ENCODE measurements at regions not wholly inside any gene's neighbourhood (a gene's known extent, or its start where the extent isn't known, plus 50 kb on each side); places are given as distances from the start of the nearest gene placed in this dataset.

DNA sequence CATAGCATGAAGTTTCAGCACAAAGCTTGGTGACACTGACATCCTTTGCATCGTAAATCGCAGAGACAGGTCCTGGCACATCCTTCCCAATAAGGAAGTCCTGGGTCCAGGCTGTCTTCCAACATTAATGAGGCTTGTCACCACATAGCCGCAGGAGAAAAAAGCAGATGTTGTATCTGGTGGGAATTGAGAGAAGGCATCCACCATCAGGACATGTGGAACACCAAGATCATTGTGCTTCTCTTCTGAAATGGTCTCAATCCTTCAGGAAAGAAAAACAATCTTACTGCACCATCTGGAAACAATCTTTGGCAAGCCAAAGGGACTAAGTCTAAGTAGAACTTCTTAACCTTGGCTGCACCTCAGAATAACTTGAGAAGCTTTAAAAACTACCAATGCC is 119.0 kb upstream of the ARHGAP28 start:
- Histone ChIP-seq H3K79me2 (ENCODE audit: insufficient read depth, low read length) (no peaks in the 10 kb centered on the region), H3K27ac (ENCODE audit: low read depth, low read length) (no peak overlapping the region), H3K36me3 (ENCODE audit: insufficient read depth, low read length) (no peaks in the 10 kb centered on the region), H3K4me3 (ENCODE audit: insufficient read depth, low read depth, low read length) (no peak overlapping the region), H3K4me1 (ENCODE audit: insufficient read depth, low read length) (no peaks in the 10 kb centered on the region), H3K27me3 (ENCODE audit: insufficient read depth, low read length) (no peaks in the 10 kb centered on the region), H4K20me1 (ENCODE audit: insufficient read depth, low read length) (no peaks in the 10 kb centered on the region), H3K9me3 (ENCODE audit: insufficient read depth, low read depth, low read length) (peaks cover 7% of the 10 kb centered on the region), H2AFZ (ENCODE audit: low read depth, low read length) (no peak overlapping the region), H3K4me2 (ENCODE audit: low read length) (no peak overlapping the region), H3K9ac (ENCODE audit: low read length) (no peak overlapping the region)
- TF ChIP-seq EZH2 (IDR thresholded peaks at IDR 0.05; ENCODE audit: insufficient read depth, low read length), result no peak
- TF ChIP-seq, protein P1, sequence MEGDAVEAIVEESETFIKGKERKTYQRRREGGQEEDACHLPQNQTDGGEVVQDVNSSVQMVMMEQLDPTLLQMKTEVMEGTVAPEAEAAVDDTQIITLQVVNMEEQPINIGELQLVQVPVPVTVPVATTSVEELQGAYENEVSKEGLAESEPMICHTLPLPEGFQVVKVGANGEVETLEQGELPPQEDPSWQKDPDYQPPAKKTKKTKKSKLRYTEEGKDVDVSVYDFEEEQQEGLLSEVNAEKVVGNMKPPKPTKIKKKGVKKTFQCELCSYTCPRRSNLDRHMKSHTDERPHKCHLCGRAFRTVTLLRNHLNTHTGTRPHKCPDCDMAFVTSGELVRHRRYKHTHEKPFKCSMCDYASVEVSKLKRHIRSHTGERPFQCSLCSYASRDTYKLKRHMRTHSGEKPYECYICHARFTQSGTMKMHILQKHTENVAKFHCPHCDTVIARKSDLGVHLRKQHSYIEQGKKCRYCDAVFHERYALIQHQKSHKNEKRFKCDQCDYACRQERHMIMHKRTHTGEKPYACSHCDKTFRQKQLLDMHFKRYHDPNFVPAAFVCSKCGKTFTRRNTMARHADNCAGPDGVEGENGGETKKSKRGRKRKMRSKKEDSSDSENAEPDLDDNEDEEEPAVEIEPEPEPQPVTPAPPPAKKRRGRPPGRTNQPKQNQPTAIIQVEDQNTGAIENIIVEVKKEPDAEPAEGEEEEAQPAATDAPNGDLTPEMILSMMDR (IDR thresholded peaks at IDR 0.05; ENCODE audit: insufficient read depth, low read depth, low read length), result no peak
- Mint-ChIP-seq H3K9me3 (ENCODE audit: unreplicated experiment) (peaks cover 1% of the 10 kb centered on the region), H3K4me3 (ENCODE audit: unreplicated experiment) (no peak overlapping the region), H3K27ac (ENCODE audit: unreplicated experiment) (no peak overlapping the region), H3K4me1 (ENCODE audit: low read depth, unreplicated experiment) (no peaks in the 10 kb centered on the region), H3K36me3 (ENCODE audit: low read depth, unreplicated experiment) (peaks cover 1% of the 10 kb centered on the region), H3K27me3 (ENCODE audit: low read depth, unreplicated experiment) (peaks cover 5% of the 10 kb centered on the region)
- DNase-seq (ENCODE audit: low read depth), result no peak
- no peak for FAIRE-seq

DNA sequence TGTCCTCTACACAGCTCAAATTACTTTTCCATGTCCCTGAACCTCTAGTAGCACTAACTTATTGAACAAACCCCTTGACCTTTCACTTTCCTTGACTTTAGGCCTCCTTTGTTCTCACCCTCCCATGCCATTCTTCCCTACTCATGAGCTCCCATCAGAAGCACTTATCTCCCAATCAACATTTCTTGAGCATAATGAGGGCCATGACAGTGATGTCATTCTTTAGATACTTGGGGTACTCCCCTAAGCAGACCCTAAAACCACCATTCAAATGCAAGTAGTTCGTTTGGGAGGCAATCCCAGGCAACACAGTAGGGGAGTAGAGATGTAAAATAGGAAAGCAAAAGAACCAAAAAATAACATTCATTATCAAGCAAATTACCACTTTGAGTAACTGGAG is 115.9 kb upstream of the ARHGAP28 start:
- Mint-ChIP-seq H3K4me3 (ENCODE audit: unreplicated experiment) (no peak overlapping the region), H3K27ac (ENCODE audit: unreplicated experiment) (no peak overlapping the region), H3K36me3 (ENCODE audit: low read depth, unreplicated experiment) (no peaks in the 10 kb centered on the region), H3K9me3 (ENCODE audit: unreplicated experiment) (peaks cover 6% of the 10 kb centered on the region), H3K4me1 (ENCODE audit: low read depth, unreplicated experiment) (no peaks in the 10 kb centered on the region), H3K27me3 (ENCODE audit: low read depth, unreplicated experiment) (peaks cover 7% of the 10 kb centered on the region)
- Histone ChIP-seq H4K20me1 (ENCODE audit: insufficient read depth, low read length) (no peaks in the 10 kb centered on the region), H3K9me3 (ENCODE audit: insufficient read depth, low read depth, low read length) (peaks cover 7% of the 10 kb centered on the region), H3K4me1 (ENCODE audit: insufficient read depth, low read length) (no peaks in the 10 kb centered on the region), H3K4me3 (ENCODE audit: insufficient read depth, low read depth, low read length) (no peak overlapping the region), H3K27ac (ENCODE audit: low read depth, low read length) (no peak overlapping the region), H3K27me3 (ENCODE audit: insufficient read depth, low read length) (no peaks in the 10 kb centered on the region), H3K4me2 (ENCODE audit: low read length) (no peak overlapping the region), H3K9ac (ENCODE audit: low read length) (no peak overlapping the region), H2AFZ (ENCODE audit: low read depth, low read length) (no peak overlapping the region), H3K36me3 (ENCODE audit: insufficient read depth, low read length) (no peaks in the 10 kb centered on the region), H3K79me2 (ENCODE audit: insufficient read depth, low read length) (no peaks in the 10 kb centered on the region)
- TF ChIP-seq, protein P1 (IDR thresholded peaks at IDR 0.05; ENCODE audit: insufficient read depth, low read depth, low read length), result no peak
- TF ChIP-seq EZH2 (IDR thresholded peaks at IDR 0.05; ENCODE audit: insufficient read depth, low read length), result no peak
- DNase-seq (ENCODE audit: low read depth) (no peak), FAIRE-seq (no peak)

GRCh38 chr18:6614952-6615351 is 114.6 kb upstream of the ARHGAP28 start:
- Mint-ChIP-seq H3K36me3 (ENCODE audit: low read depth, unreplicated experiment) (no peaks in the 10 kb centered on the region), H3K4me3 (ENCODE audit: unreplicated experiment) (no peak overlapping the region), H3K4me1 (ENCODE audit: low read depth, unreplicated experiment) (no peaks in the 10 kb centered on the region), H3K9me3 (ENCODE audit: unreplicated experiment) (peaks cover 6% of the 10 kb centered on the region), H3K27me3 (ENCODE audit: low read depth, unreplicated experiment) (peaks cover 7% of the 10 kb centered on the region), H3K27ac (ENCODE audit: unreplicated experiment) (no peak overlapping the region)
- no peaks in the 10 kb centered on the region for H3K4me1 ChIP-seq (ENCODE audit: insufficient read depth, low read length)
- H3K4me3 ChIP-seq (ENCODE audit: insufficient read depth, low read depth, low read length), result no peak overlapping the region
- no peaks in the 10 kb centered on the region for H3K27me3 ChIP-seq (ENCODE audit: insufficient read depth, low read length)
- no peak overlapping the region for H3K4me2 ChIP-seq (ENCODE audit: low read length)
- no peak for FAIRE-seq
- DNase-seq (ENCODE audit: low read depth), result no peak
- TF ChIP-seq EZH2 (IDR thresholded peaks at IDR 0.05; ENCODE audit: insufficient read depth, low read length), result no peak
- TF ChIP-seq, protein P1 (IDR thresholded peaks at IDR 0.05; ENCODE audit: insufficient read depth, low read depth, low read length), result no peak
- H4K20me1 ChIP-seq (ENCODE audit: insufficient read depth, low read length), result no peaks in the 10 kb centered on the region
- no peak overlapping the region for H3K27ac ChIP-seq (ENCODE audit: low read depth, low read length)
- H3K79me2 ChIP-seq (ENCODE audit: insufficient read depth, low read length), result no peaks in the 10 kb centered on the region
- no peak overlapping the region for H2AFZ ChIP-seq (ENCODE audit: low read depth, low read length)
- peaks cover 7% of the 10 kb centered on the region for H3K9me3 ChIP-seq (ENCODE audit: insufficient read depth, low read depth, low read length)
- no peak overlapping the region for H3K9ac ChIP-seq (ENCODE audit: low read length)
- H3K36me3 ChIP-seq (ENCODE audit: insufficient read depth, low read length), result no peaks in the 10 kb centered on the region
